ENCODE measurements at regions not wholly inside any gene's neighbourhood (a gene's known extent, or its start where the extent isn't known, plus 50 kb on each side); places are given as distances from the start of the nearest gene placed in this dataset.

DNA sequence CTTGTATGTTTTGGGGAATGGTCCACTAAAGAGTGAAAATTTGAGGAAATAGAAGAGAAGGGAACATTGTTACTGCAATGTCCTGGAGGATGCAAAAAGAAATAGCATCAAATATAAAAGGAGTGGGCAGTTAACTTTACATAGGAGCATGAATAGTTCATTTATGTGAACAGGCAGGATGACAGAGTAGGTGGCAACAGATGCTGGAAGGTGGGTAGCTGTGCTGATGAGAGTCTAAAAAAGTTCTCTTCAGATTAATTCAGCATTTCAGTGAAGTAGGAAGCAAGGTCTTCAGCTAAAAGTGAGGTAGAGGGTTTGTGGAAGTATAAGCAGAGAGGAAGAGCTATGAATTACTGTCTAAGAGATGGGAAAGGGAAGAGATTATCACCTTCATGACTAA is 276.5 kb downstream of the KIF2B start:
- no peaks in the 10 kb centered on the region for H3K9me3 Mint-ChIP-seq (ENCODE audit: unreplicated experiment)

DNA sequence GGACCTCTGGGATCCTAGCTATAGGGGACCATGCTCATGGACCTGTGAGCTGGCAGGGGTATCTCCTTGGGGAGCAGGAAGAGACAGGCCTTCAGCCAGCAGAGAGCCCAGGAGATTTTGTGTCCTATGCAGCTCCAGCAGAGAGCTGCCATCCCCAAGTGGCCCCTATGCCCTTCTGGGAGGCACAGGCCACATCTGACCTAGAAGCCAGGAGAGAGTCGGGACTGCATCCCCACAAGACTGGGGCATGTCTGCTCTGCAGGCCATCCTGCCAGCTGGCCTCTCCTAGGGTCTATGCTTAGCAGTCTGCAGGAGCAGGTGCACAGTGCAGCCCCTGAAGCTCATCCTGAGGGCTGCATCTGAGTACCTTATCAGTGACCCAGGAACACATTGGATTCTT is 279.5 kb downstream of the KIF2B start:
- H3K4me3 Mint-ChIP-seq (ENCODE audit: unreplicated experiment), result no peak overlapping the region
- H3K36me3 Mint-ChIP-seq (ENCODE audit: low read depth, unreplicated experiment), result no peaks in the 10 kb centered on the region
- no peaks in the 10 kb centered on the region for H3K27me3 Mint-ChIP-seq (ENCODE audit: unreplicated experiment)
- TF ChIP-seq, protein P1, sequence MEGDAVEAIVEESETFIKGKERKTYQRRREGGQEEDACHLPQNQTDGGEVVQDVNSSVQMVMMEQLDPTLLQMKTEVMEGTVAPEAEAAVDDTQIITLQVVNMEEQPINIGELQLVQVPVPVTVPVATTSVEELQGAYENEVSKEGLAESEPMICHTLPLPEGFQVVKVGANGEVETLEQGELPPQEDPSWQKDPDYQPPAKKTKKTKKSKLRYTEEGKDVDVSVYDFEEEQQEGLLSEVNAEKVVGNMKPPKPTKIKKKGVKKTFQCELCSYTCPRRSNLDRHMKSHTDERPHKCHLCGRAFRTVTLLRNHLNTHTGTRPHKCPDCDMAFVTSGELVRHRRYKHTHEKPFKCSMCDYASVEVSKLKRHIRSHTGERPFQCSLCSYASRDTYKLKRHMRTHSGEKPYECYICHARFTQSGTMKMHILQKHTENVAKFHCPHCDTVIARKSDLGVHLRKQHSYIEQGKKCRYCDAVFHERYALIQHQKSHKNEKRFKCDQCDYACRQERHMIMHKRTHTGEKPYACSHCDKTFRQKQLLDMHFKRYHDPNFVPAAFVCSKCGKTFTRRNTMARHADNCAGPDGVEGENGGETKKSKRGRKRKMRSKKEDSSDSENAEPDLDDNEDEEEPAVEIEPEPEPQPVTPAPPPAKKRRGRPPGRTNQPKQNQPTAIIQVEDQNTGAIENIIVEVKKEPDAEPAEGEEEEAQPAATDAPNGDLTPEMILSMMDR (IDR thresholded peaks at IDR 0.05; ENCODE audit: unreplicated experiment), result no peak
- DNase-seq (ENCODE audit: low spot score), result no peak
- no peaks in the 10 kb centered on the region for H3K9me3 Mint-ChIP-seq (ENCODE audit: unreplicated experiment)
- H3K27ac Mint-ChIP-seq (ENCODE audit: unreplicated experiment), result no peak overlapping the region
- H3K4me1 Mint-ChIP-seq (ENCODE audit: unreplicated experiment), result no peaks in the 10 kb centered on the region

More for the DNA sequence above, 276.5 kb downstream of the KIF2B start:
- H3K27ac Mint-ChIP-seq (ENCODE audit: unreplicated experiment), result no peak overlapping the region
- no peak for DNase-seq (ENCODE audit: low spot score)
- H3K36me3 Mint-ChIP-seq (ENCODE audit: low read depth, unreplicated experiment), result no peaks in the 10 kb centered on the region
- TF ChIP-seq, protein P1 (IDR thresholded peaks at IDR 0.05; ENCODE audit: unreplicated experiment), result no peak
- no peaks in the 10 kb centered on the region for H3K27me3 Mint-ChIP-seq (ENCODE audit: unreplicated experiment)
- H3K4me1 Mint-ChIP-seq (ENCODE audit: unreplicated experiment), result no peaks in the 10 kb centered on the region
- no peak overlapping the region for H3K4me3 Mint-ChIP-seq (ENCODE audit: unreplicated experiment)

DNA sequence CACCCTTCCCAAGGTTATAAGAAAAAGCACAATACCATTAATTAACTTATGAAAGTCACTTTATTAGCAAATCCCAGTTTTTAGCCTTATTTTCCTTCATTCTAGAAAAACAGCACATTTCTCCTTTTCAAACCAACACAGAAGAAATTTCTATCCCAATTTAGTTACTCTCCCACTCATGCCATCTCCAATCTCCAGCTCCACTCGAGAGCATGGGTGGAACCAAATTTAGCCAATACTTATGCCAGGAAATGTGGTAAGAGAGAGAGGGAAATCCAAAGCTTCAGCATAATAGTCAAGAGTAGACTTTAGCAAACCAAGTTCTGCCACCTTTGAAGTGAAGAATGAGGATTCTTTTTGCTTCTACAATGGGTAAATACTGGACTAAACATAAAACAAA is 288.8 kb downstream of the KIF2B start:
- Mint-ChIP-seq H3K27me3 (ENCODE audit: unreplicated experiment) (no peaks in the 10 kb centered on the region), H3K9me3 (ENCODE audit: unreplicated experiment) (no peaks in the 10 kb centered on the region), H3K27ac (ENCODE audit: unreplicated experiment) (no peak overlapping the region), H3K4me3 (ENCODE audit: unreplicated experiment) (no peak overlapping the region), H3K36me3 (ENCODE audit: low read depth, unreplicated experiment) (no peaks in the 10 kb centered on the region), H3K4me1 (ENCODE audit: unreplicated experiment) (no peaks in the 10 kb centered on the region)
- TF ChIP-seq, protein P1 (IDR thresholded peaks at IDR 0.05; ENCODE audit: unreplicated experiment), result no peak
- DNase-seq (ENCODE audit: low spot score), result no peak

DNA sequence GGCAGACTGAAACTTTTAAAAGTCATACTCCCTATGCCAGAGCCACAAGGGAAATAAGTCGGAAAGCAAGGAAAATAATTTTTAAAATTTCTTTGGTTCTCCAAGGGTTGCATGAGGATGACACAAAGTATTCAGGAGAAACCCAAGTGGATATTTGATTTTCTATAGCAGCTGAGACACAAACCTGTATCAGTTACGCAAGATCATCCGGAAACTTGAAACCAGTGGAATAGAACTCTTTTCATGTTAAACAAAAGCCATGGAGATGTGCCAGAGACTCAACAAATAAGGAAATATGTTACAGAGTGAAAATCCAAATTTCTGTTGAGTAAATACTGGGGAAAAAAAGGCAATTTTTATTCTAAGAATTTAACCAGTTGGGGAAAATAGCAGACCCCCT is 294.7 kb downstream of the KIF2B start:
- DNase-seq (ENCODE audit: low spot score), result no peak

DNA sequence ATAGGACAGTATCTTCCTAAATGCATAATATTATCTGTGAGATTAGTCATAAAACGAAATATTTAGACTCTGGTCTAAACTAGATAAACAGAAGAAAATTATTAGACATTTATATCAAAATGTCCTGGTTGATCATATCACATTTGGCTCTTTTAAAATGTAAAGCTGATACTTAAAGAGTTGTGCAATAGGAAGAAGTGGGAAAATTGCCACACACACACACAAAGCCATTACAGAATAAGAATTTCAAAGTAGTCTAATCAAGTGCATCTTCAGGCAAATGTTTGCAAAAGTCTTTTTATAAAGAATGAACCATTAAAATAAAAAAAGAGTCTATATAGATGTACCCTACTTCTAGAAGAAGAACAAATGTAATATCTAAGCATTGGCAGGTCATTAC is 301.7 kb downstream of the KIF2B start:
- Mint-ChIP-seq H3K27ac (ENCODE audit: unreplicated experiment) (no peak overlapping the region), H3K27me3 (ENCODE audit: unreplicated experiment) (no peaks in the 10 kb centered on the region), H3K9me3 (ENCODE audit: unreplicated experiment) (no peaks in the 10 kb centered on the region), H3K4me1 (ENCODE audit: unreplicated experiment) (no peaks in the 10 kb centered on the region), H3K4me3 (ENCODE audit: unreplicated experiment) (no peak overlapping the region), H3K36me3 (ENCODE audit: low read depth, unreplicated experiment) (no peaks in the 10 kb centered on the region)
- TF ChIP-seq, protein P1 (IDR thresholded peaks at IDR 0.05; ENCODE audit: unreplicated experiment), result no peak
- DNase-seq (ENCODE audit: low spot score), result no peak

More for the DNA sequence above, 294.7 kb downstream of the KIF2B start:
- Mint-ChIP-seq H3K36me3 (ENCODE audit: low read depth, unreplicated experiment) (no peaks in the 10 kb centered on the region), H3K27ac (ENCODE audit: unreplicated experiment) (no peak overlapping the region), H3K4me3 (ENCODE audit: unreplicated experiment) (no peak overlapping the region), H3K4me1 (ENCODE audit: unreplicated experiment) (no peaks in the 10 kb centered on the region), H3K27me3 (ENCODE audit: unreplicated experiment) (no peaks in the 10 kb centered on the region), H3K9me3 (ENCODE audit: unreplicated experiment) (no peaks in the 10 kb centered on the region)
- TF ChIP-seq, protein P1 (IDR thresholded peaks at IDR 0.05; ENCODE audit: unreplicated experiment), result no peak

Measured in endothelial cell (in vitro differentiated cells).